Heart left ventricle (tissue), 13 donors: ENCODE measurements at regions not wholly inside any gene's neighbourhood (a gene's known extent, or its start where the extent isn't known, plus 50 kb on each side); places are given as distances from the start of the nearest gene placed in this dataset.

Experiments used
- CTCF ChIP-seq, 12 donors: fragments of 200-600 bp; sonication (generic) in 4 of 12; IDR thresholded peaks; one replicate each; pipeline versions ENCODE4 v1.5.0 to v1.8.0; 2018 to 2022; ENCODE audit warnings: antibody characterized with exemption in 12 of 12, mild to moderate bottlenecking in 5 of 12
- POLR2A ChIP-seq, 2 donors: fragments of 450-650 bp; IDR thresholded peaks; one replicate each; pipeline ENCODE4 v1.6.1; 2017; ENCODE audit warnings: antibody characterized with exemption in 2 of 2, mild to moderate bottlenecking in 2 of 2, moderate library complexity in 2 of 2
- donor health status: ischemic (EF 13 %, LVEDD 7.1; RV severe dilation, severe dysfunction).
- donor health status: DM: no; HTN: yes; CAD: no.
- donor health status: DM: no; HTN: no; CAD: no.
- donor health status: ischemic (EF 25% LVEDD 6.9; RV normal size, moderate dysfunction).
- donor health status: ischemic (EF 25% LVEDD 5.7; RV mildly dilated, moderate dysfunction).
- donor health status: ischemic (EF 35%, LVEDD 5.7; RV mildly dilated, moderate dysfunction).
- donor health status: nonischemic (EF 11% LVEDD 7.7; RV severe dilation, severe dysfunction).
- donor health status: DM: yes; HTN: yes; CAD: no.
- donor health status: PGD.
- donor health status: ischemic (EF 29% LVEDD 5.4; RV normal size, mild dysfunction).
- donor health status: nonischemic (EF 23%, LVEDD 6.1; RV moderate dilation, normal function).

GRCh38 chr11:47923667-47924066, 56.7 kb upstream of the PTPRJ start:
- TF ChIP-seq POLR2A (IDR thresholded peaks at IDR 0.05) (no peak), CTCF (IDR thresholded peaks at IDR 0.05) (no peak)
